ENCODE measurements at regions not wholly inside any gene's neighbourhood (a gene's known extent, or its start where the extent isn't known, plus 50 kb on each side); places are given as distances from the start of the nearest gene placed in this dataset.

DNA sequence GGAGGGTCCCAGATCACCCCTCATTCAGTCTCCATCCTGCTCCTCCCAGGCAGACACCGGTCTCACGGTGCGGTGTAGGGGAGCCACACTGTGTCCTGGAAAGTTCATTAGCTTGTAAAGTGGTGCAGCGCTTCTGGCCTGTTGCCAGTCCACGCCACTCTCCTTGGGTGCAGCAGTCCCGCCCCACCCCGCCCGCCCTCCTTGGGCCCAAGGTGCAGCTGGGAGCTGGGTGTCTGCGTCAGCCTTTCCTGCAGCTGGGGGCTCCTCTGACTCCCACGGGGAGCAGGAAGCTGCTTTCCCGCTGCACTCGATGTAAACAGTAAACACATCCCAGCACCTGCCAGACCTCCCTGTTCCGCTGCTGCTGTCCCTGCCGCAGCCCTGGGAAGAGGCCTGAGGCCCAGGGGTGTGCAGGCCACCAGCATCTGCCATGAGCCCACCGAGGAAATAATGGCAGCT is 53.8 kb upstream of the ASB18 start:
- peaks cover 8% of the 10 kb centered on the region; the same call in 1 of the 2 replicates for H3K27me3 ChIP-seq
- H3K4me3 ChIP-seq (ENCODE audit: low read depth, low read length), result no peak overlapping the region
- TF ChIP-seq, protein P1, sequence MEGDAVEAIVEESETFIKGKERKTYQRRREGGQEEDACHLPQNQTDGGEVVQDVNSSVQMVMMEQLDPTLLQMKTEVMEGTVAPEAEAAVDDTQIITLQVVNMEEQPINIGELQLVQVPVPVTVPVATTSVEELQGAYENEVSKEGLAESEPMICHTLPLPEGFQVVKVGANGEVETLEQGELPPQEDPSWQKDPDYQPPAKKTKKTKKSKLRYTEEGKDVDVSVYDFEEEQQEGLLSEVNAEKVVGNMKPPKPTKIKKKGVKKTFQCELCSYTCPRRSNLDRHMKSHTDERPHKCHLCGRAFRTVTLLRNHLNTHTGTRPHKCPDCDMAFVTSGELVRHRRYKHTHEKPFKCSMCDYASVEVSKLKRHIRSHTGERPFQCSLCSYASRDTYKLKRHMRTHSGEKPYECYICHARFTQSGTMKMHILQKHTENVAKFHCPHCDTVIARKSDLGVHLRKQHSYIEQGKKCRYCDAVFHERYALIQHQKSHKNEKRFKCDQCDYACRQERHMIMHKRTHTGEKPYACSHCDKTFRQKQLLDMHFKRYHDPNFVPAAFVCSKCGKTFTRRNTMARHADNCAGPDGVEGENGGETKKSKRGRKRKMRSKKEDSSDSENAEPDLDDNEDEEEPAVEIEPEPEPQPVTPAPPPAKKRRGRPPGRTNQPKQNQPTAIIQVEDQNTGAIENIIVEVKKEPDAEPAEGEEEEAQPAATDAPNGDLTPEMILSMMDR (IDR thresholded peaks at IDR 0.05; ENCODE audit: low read depth, low read length), result no peak
- DNase-seq, result no peak
- no peaks in the 10 kb centered on the region for H3K36me3 ChIP-seq
- H3K4me1 ChIP-seq, result no peaks in the 10 kb centered on the region
- H3K9me3 ChIP-seq, result no peaks in the 10 kb centered on the region

GRCh38 chr2:236318401-236318800 is 54.2 kb upstream of the ASB18 start:
- no peaks in the 10 kb centered on the region for H3K9me3 ChIP-seq
- no peaks in the 10 kb centered on the region for H3K36me3 ChIP-seq
- H3K4me1 ChIP-seq, result no peaks in the 10 kb centered on the region
- TF ChIP-seq, protein P1 (IDR thresholded peaks at IDR 0.05; ENCODE audit: low read depth, low read length), result no peak
- H3K27me3 ChIP-seq, result peaks cover 11% of the 10 kb centered on the region; the same call in 1 of the 2 replicates
- DNase-seq, result no peak
- H3K4me3 ChIP-seq (ENCODE audit: low read depth, low read length), result no peak overlapping the region

DNA sequence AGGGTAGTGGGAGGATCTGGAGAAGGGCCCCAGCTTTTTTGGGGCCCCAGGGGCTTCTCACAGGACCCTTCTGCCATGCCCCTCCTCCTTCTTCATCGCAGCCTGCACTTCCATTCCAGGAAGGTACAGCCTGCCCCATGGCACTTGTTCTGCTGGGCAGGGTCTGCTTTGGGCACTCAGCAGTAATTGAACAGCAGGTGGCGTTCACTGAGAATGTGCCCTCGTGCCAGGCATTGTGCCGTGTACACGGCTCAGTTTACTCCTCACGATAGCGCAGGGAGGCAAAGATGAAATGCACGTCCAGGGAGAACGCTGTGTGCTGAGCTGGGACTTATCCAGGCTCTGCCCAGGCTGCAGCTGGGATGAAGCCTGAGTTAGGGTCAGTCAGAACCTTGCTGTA is 54.8 kb upstream of the ASB18 start:
- TF ChIP-seq, protein P1 (IDR thresholded peaks at IDR 0.05; ENCODE audit: low read depth, low read length), result peak; percentile 13; the same call in 1 of the 2 replicates
- H3K36me3 ChIP-seq, result no peaks in the 10 kb centered on the region
- H3K9me3 ChIP-seq, result no peaks in the 10 kb centered on the region
- DNase-seq, result no peak
- H3K4me1 ChIP-seq, result no peaks in the 10 kb centered on the region
- H3K27me3 ChIP-seq, result peaks cover 15% of the 10 kb centered on the region; the same call in 1 of the 2 replicates
- no peak overlapping the region for H3K4me3 ChIP-seq (ENCODE audit: low read depth, low read length)

DNA sequence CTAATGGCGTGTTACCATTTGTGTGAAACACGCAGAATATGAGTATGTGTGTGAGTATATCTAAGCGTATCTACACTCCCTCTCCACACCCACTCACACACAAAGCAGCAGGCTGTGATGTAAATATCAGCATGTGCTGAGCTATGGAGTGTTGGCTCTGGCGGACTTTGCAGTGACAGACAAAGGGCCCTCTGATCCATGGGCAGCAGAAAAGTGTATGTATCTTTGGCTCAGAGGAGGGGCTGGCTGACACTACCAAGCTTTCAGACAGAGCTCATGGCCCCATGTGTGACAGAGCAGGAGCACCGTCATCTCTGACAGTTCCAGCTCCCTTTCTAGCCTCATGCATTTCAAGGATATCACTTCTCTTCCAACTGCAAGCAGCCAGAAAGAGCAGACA is 57.2 kb upstream of the ASB18 start:
- peaks cover 21% of the 10 kb centered on the region for H3K27me3 ChIP-seq
- H3K36me3 ChIP-seq, result no peaks in the 10 kb centered on the region
- no peak overlapping the region for H3K4me3 ChIP-seq (ENCODE audit: low read depth, low read length)
- H3K4me1 ChIP-seq, result no peaks in the 10 kb centered on the region
- H3K9me3 ChIP-seq, result no peaks in the 10 kb centered on the region
- no peak for DNase-seq
- TF ChIP-seq, protein P1 (IDR thresholded peaks at IDR 0.05; ENCODE audit: low read depth, low read length), result no peak

DNA sequence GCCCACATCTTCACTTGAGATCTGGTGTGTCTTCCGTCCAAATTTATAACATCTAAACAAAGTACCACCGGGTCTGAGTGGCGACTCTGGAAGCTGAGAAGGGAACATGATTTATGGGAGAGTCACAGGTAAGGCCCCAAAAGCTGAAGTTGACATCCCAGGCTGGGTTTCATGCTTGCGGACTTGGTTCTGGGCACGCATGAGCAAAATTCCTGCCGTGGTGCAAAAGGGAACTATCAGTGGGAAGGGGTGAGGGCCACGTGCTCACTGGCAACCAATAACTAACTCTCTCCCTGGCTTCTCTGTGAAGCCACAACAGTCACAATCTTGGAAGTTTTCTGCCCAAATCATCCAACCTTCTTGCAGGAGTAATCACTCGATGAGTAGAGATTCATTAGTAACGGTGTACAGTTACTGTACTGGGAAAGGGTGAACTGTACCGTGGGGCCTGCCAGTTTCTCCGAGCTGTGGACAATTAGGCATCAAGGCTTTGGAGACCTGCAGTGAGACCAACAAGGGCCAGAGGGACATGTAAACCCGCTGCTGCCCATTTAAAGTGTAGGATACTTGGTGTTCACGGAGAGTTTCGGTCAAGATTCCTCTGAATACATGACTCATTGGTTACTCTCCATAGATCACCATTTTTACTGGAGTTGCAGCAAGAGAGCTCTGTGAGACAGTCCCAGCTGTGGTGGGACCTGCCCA is 69.4 kb upstream of the ASB18 start:
- no peaks in the 10 kb centered on the region for H3K4me1 ChIP-seq
- H3K27me3 ChIP-seq, result peaks cover 6% of the 10 kb centered on the region
- H3K4me3 ChIP-seq (ENCODE audit: low read depth, low read length), result no peak overlapping the region
- H3K36me3 ChIP-seq, result no peaks in the 10 kb centered on the region
- H3K9me3 ChIP-seq, result no peaks in the 10 kb centered on the region
- TF ChIP-seq, protein P1 (IDR thresholded peaks at IDR 0.05; ENCODE audit: low read depth, low read length), result no peak
- no peak for DNase-seq

DNA sequence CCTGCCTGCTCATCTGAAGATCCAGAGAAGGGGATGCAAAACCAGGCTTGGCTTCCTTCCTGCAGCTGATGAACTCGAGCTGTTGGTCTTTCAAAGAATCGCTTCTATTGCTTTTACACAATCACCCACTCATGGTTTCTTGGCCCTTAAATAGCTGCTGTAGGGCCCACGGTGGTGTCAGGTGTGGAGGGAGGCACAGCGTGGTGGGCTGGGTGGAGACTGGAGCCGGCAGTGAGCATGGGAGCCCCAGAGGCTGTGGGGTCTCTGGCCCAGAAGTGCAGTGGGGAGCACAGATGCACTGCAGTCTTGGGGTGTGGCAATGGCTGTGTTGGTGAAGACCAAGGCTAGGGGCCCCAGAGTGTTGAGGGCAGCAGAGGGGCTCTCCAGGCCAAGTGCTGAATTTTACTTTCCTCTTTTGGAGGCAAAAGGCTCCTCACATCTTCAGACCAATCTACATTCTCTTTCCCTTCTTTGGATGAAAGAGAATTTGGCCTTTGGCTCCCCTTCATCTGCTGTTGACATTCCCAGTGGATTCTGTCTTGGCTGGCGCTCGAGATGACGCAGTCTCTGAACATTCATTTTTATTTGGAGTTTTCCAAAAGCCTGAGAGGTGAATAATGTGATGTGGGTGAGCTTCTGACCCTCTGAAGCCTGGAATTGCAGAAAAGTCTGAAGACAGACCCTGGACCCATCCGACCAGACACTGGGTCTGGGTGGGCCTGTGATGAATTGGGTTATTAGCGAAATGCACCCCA is 70.1 kb upstream of the ASB18 start:
- Histone ChIP-seq H3K27me3 (peaks cover 7% of the 10 kb centered on the region), H3K4me3 (ENCODE audit: low read depth, low read length) (no peak overlapping the region), H3K36me3 (no peaks in the 10 kb centered on the region), H3K9me3 (no peaks in the 10 kb centered on the region), H3K4me1 (no peaks in the 10 kb centered on the region)
- DNase-seq, result no peak
- TF ChIP-seq, protein P1 (IDR thresholded peaks at IDR 0.05; ENCODE audit: low read depth, low read length), result no peak

Data from BE2C (cell line).